Loucy (cell line): ENCODE measurements at regions not wholly inside any gene's neighbourhood (a gene's known extent, or its start where the extent isn't known, plus 50 kb on each side); places are given as distances from the start of the nearest gene placed in this dataset.

ENCODE experiments used
- CTCF ChIP-seq: fragments of 200-600 bp; sonication (generic); conservative IDR thresholded peaks from 2 replicates; pipeline ENCODE4 v1.5.1; 2014; ENCODE audit warnings: mild to moderate bottlenecking, antibody characterized with exemption, low read length
- EZH2phosphoT487 ChIP-seq: fragments of 200-600 bp; IDR thresholded peaks from 2 replicates; pipeline ENCODE4 v1.6.1; 2018; ENCODE audit warnings: antibody characterized with exemption, mild to moderate bottlenecking, moderate library complexity, borderline replicate concordance

- no peak for TF ChIP-seq CTCF
- no peak for TF ChIP-seq EZH2phosphoT487
Observed at GRCh38 chr13:109346060-109346459, 440.3 kb downstream of the IRS2 start.
